HG02870 (cell line): ENCODE measurements at regions not wholly inside any gene's neighbourhood (a gene's known extent, or its start where the extent isn't known, plus 50 kb on each side); places are given as distances from the start of the nearest gene placed in this dataset.
"Not testable (repeated sequence)": the region's sequence is repeated elsewhere in the genome, so short reads cannot be mapped to it uniquely, and the experiment has no call there.

Experiments
- ATAC-seq: cut with Tn5 transposase; IDR thresholded peaks from one replicate; pipeline ENCODE4 v1.9.1; 2021; ENCODE audit warnings: mild to moderate bottlenecking, moderate library complexity; ENCODE audit not compliant: unreplicated experiment

DNA sequence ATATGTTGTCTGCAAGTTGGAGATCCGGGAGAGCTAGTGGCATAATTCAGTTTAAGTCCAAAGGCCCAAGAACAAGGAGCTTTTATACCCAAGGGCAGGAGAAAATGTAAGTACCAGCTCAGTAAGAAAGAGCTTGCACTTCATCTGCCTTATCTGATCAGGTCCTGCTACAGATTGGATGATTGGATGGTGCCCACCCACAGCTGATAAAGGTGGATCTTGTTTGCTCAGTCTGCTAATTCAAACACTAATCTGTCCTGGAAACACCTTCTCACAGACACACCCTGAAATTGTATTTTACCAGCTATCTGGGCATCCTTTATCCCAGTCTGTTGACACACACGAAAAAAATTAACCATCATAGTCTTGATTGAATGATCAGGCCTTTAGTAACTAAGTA lies 230.7 kb upstream of the SLC16A7 start:
- no peak for ATAC-seq

DNA sequence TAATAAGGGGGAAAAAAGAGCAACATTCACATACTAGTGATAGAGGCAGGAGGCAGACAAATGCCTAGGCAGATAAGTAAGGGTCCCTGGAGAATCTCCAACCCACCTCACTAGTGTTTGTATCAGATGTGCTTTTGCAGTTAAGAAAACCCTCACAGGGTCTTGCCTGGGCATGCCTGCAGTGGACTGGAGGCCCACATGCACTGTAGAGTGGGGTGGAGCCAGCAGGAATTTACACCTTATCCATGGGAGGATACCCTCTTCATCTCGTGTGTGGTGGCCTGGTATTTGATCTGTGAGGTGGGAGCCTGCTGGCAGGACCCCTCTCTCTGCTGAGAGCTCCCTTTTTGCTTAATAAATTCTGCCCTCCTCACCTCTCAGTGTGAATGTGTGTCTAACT lies 238.0 kb upstream of the SLC16A7 start:
- ATAC-seq: no peak

DNA sequence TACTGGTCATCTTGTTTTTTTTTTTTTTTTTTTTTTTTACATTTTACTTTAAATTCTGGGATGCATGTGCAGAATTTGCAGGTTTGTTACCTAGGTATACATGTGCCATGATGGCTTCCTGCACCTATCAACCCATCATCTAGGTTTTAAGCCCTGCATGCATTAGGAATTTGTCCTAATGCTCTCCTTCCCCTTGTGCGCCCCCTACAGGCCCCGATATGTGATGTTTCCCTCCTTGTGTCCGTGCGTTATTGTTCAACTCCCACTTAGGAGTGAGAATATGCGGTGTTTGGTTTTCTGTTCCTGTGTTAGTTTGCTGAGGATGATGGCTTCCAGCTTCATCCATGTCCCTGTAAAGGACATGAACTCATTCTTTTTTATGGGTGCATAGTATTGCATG lies 249.6 kb upstream of the SLC16A7 start:
- ATAC-seq: not testable (repeated sequence)

DNA sequence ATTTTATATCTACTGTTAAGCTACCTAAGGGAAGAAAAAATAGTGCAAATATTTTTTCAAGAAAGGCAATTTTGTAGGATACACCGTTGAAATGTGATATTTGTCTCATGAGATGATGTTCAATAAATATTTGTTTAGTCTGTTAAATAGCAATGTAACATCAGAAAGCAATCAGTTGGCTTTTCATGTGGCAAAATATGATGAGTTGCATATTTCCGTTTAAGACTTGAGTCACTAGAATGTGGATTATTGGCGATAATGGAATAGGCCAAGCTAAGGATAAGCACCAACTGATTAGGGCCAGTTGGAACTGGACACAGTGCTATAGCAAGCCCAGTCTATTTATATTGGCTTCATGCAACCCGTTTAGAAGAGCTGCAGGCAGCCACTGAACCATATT lies 250.4 kb upstream of the SLC16A7 start:
- no peak for ATAC-seq

DNA sequence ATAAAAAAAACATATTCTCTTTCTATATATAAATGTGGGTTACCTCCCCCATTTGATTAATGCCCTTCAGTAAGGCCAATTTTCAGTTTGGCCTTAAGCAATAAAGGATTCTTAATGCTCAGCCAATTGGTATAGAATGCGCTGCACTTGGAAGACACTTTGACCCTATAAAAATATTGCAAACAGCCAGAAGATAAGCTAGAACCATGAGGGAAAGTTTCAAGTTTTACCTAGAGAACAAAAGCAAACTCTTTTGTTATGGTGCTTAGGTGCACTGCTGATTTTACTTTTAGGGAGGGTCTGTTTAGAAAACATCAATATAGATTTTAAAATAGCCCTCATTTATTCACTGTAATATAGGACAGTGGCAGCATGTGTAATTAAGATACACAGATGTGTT lies 251.6 kb upstream of the SLC16A7 start:
- ATAC-seq: no peak

DNA sequence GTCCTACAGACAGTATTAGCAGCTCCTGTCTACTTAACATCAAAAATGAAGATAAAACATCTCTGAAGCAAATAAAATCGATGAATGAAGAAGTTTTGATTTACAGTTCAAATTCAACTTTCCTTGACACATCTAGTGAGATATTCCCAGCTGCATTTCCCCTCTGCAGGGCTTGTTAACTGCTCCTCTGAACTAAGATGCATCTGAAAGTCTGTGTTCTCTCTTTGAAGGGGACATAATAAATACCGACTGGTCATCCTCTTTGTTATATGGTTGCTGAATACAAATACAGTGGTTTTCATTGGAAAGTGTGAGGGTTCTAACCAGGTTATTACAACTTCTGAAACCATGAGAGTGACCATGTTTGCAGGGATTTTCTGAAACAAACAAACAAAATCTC lies 266.4 kb upstream of the SLC16A7 start:
- no peak for ATAC-seq

DNA sequence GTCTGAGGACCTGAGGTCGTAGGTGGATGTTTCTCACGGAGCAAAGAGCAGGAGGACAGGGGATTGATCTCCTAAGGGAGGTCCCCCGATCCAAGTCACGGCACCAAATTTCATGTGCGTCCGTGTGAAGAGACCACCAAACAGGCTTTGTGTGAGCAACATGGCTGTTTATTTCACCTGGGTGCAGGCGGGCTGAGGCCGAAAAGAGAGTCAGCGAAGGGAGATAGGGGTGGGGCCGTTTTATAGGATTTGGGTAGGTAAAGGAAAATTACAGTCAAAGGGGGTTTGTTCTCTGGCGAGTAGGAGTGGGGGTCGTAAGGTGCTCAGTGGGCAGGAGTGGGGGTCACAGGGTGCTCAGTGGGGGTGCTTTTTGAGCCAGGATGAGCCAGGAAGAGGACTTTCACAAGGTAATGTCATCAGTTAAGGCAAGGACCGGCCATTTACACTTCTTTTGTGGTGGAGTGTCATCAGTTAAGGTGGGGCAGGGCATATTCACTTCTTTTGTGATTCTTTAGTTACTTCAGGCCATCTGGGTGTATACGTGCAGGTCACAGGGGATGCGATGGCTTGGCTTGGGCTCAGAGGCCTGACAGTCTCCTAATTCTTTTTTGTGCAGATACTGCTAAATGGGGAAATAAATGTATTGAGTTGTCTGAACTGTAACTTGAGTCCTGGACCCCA lies 267.3 kb upstream of the SLC16A7 start:
- not testable (repeated sequence) for ATAC-seq

DNA sequence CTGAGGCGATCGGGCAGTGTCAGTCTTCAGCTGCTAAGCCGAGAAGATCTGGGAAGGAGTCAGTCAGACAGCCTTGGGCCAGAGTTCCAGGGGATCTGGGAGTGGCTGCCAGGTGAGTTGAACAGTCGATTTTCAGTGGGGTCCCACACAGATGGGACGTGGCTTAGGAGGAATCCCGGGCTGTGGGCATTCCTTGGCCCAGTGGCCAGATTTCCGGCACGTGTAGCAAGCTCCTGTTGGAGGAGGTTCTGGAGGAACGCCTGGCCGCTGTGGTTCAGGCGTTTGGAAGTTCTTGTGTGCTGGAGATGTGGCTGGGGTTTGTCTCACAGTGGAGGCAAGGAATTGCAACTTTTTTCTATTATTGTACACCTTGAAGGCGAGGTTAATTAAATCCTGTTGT lies 269.4 kb upstream of the SLC16A7 start:
- ATAC-seq: not testable (repeated sequence)

DNA sequence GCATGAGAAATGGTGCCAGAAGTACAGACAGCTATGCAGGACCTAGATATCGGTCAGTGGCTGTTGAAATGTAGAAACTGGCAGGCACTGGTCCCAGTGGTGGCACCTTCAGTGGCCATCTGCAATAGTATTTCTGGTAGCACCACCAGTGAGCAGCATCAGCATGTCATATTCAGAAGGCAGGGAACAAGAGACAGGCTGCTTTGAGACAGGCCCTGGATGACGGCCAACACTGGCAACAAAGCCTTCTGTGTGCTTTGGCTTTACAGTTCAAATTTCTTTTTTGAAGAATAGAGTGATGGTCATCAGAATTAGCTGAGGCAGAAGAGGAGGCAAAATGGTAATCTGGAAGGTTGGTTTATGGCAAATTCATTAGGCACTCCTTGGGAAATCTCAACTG lies 273.4 kb upstream of the SLC16A7 start:
- ATAC-seq: no peak

DNA sequence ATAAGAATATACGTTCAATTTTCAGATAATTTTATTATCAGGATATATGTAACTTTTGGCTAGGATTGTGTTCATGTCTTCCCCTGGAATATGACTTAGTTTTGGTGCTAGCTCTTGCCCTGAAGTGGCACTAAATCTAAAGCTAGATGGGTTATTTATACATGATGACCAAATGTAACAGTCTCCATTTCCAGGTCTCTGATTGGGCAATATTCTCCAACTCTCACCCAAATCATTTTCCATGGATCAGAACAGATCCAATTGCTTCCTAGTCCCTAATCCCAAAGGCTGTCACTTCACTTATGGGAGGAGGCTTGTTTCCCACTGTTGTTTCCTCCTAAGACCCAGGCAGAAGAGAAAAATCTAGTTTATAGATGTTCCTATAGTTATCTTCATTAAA lies 274.6 kb upstream of the SLC16A7 start:
- ATAC-seq: no peak

DNA sequence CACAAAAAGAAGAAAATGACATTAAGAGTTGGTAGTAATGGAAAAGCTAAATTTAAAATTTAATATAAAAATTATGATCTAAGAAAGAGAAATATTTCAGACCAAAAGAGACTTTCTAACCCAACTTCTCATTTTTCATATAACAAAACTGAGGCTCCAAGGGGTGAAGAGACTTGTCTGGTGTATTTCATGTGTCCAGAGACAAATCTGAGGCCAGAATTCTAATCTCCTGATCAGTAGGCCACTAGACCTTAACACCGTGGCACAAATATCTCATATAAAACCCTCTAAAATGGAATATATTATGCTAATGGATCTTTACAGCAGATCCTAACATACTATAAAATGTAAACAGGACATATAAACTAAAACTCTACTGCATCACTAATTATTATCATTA lies 275.7 kb upstream of the SLC16A7 start:
- no peak for ATAC-seq

DNA sequence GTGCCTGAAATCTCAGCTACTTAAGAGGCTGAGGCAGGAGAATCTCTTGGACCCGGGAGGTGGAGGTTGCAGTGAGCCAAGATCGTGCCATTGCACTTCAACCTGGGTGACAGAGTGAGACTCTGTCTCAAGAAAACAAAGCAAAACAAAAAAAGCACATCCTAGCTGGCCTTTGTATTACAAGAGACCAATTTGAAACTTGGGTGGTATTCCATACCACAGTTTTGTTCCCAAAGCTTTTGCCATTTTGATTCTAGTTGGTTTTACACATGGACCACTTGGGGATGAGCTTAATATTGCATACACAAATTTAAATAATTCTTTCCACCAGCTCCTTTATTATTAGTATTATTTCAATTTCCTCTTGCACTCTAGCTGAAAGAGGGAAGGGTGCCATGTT lies 276.9 kb upstream of the SLC16A7 start:
- ATAC-seq: no peak

DNA sequence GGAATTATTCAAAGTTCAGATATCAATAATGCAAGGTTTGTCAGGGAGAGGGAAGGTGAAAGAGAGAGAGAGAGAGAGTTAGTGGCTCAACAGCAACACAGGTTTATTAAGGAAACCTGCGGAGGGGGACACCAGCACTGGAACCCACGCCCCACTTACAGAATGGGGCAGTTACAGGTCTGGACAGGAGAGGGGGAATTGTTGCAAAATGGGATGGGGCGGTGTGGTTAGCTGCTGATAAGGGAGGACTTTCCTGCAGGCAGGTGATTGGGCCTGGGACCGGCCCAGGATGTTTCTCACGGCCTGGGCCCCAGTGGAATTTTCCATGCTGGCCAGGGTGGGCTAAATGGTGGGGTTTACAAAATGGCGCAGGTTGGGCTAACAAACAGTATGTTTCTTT lies 278.2 kb upstream of the SLC16A7 start:
- no peak for ATAC-seq

DNA sequence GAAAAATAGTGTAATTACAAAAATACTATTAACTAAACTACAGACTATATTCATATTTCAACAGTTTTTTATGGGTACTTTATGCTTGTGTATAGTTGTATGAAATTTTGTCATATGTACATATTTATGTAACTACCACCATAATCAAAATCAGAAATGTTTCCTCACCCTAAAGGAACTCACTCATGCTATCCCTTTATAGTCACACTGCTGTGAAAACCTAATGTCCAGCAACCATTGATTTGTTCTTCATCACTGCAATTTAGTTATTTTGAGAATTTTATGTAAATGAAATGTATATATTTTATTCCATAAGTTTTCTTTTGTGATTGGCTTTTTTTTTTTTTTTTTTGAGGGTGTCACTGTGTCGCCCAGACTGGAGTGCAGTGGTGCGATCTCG lies 278.9 kb upstream of the SLC16A7 start:
- no peak for ATAC-seq

DNA sequence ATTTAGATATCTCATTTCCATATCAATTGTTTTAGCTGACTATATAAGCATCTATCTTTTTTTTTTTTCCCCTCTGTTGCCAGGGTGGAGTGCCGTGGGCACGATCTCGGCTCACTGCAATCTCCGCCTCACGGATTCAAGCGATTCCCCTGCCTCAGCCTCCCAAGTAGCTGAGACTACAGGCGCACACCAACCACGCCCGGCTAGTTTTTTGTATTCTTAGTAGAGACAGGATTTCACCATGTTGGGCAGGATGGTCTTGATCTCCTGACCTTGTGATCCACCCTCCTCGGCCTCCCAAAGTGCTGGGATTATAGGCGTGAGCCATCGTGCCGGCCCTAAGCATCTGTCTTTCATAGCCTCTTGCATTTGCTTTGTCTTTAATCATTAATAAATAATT lies 279.5 kb upstream of the SLC16A7 start:
- not testable (repeated sequence) for ATAC-seq

DNA sequence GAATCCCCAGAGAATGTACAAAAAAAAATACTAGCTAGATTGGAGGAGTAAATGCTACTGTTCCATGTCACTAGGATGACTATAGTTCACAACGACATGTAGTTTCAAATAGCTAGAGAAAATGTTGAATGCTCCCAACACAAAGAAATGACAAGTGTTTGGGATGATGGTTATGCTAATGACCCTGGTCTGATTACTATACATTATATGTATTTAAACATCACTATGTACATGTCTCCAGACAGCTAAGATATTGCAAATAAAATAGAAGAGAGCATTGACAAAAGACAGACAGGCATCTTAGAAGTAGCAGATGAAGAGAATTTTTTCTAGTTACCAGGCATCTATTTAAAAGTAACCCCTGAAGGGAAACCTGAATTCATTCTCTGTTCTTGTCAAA lies 281.6 kb upstream of the SLC16A7 start:
- ATAC-seq: no peak

DNA sequence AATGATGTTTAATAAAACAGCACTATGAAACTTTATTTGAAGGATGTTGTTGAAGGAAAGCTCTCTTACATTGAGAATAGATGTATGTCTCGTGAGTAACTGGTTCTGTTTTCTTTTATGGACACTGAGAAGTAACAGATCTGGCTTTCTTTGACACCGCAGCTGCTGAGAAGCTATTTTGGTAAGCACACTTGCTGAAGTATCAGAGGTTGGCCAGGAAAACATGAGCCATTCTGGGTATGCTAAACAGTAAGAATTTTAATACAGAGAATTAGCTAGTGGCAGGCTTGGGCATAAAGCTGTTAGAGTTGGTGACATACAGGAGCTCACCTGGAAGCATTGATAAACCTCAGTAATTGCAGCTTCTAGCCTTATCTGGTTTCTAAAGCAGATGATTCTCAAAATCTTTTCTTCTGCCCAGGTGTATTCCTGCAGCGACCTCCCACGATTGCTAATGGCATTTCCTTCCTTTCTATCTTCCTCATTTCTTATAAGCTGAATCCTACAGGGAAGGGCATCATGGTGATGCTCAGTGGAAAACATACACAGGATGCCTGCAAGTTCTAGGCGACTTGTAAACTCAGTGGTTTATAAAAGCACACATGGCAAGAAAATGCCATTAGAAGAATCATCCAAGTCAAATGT lies 291.6 kb upstream of the SLC16A7 start:
- ATAC-seq: no peak

DNA sequence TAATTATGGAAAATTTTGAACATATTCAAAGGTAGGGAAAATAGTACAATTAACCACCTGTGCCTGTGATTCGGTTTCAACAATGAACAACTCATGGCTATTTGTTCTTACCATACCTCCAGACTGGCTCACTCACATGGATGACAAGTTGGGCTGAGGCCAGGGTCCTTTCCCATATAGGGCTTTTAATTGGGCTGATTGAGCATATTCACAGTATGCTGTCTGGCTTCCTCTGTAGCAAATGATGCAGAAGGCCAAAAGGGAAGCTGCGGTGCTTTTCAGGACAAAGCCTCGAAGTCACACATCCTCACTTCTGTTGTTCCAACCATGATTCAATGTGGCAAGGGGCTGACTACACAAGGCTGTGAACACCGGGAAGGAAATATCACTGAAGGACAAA lies 297.5 kb upstream of the SLC16A7 start:
- no peak for ATAC-seq

DNA sequence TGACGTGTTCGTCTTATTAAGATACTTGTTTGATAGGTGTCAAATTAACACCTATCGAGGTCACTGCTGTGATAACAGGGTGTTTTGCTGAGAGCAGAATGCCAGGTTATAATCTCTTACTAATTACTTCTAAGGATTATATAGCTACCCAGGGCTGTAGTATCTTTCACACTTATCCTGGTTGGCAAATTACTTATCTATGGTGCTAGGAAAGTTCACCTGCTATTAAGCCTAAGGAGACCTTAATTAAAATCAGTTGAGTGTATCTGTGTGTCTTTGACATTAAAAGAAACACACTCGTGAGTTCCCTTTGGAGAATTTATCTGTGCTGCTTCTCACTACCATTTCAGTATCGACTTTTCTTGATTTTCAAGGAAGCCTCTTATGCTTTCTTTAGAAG lies 301.6 kb upstream of the SLC16A7 start:
- no peak for ATAC-seq

DNA sequence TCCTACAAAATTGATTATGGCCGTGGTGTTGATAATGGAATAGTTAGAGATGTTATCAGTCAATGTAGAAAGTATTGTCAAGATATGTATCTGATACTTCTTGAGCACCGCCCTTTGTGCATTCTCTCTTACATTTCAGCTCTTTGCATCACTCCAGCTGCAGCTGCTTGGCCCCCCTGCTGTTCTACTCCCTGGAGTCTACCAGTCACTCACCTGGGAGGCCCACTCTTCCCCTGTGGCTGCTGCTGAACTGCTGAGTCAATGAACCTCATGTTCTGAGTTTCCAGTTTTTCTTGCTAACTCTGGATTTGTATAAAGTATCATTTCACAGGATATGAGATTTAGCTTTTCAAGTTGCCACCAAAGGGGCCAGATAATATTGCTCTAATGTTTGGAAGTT lies 312.8 kb upstream of the SLC16A7 start:
- ATAC-seq: no peak

DNA sequence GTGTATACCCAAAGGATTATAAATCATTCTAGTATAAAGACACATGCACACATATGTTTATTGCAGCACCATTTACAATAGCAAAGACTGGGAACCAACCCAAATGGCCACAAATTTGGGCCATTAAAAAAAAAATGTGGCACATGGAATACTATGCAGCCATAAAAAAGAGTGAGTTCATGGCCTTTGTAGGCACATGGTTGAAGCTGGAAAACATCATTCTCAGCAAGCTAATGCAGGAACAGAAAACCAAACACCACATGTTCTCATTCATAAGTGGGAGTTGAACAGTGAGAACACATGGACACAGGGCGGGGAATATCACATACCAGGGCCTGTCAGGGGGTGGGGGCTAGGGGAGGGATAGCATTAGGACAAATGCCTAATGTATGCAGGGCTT lies 322.3 kb upstream of the SLC16A7 start:
- ATAC-seq: not testable (repeated sequence)

DNA sequence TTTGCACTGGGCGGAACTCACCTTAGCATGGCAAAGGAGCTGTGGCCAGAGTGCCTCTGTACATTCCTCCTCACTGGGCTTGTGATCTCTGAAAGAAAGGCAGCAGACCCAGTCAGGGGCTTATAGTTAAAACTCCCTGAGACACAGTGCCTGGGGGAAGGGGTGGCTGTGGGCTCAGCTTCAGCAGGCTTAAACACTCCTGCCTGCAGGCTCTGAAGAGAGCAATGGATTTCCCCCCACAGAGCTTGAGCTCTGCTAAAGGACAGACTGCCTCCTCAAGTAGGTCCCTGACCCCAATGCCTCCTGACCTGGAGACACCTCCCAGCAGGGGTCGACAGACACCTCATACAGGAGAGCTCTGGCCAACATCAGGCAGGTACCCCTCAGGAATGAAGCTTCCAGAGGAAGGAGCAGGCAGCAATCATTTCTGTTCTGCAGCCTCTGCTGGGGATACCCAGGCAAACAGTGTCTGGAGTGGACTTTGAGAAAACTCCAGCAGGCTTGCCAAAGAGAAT lies 327.5 kb upstream of the SLC16A7 start:
- ATAC-seq: no peak

DNA sequence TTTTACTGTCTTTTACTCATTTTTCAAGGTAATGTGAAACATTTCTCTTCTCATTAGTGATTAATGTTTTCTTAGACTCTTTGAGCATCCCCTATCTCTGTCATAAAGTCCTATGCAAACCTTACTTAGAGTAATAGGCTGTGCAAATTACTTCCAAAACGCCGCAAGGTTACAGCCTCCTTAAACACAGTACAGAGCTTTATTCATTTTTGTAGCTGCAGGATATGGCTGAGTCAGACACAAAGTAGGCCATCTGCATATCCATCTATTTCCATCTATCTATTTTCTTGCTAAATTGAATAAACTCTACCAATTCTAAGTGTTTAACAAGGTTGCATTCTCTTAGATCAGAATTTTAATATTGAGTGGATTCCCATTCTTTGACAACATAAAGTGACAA lies 335.6 kb upstream of the SLC16A7 start:
- ATAC-seq: no peak
